ENCODE measurements at regions not wholly inside any gene's neighbourhood (a gene's known extent, or its start where the extent isn't known, plus 50 kb on each side); places are given as distances from the start of the nearest gene placed in this dataset.
"Not testable (repeated sequence)": the region's sequence is repeated elsewhere in the genome, so short reads cannot be mapped to it uniquely, and the experiment has no call there.

DNA sequence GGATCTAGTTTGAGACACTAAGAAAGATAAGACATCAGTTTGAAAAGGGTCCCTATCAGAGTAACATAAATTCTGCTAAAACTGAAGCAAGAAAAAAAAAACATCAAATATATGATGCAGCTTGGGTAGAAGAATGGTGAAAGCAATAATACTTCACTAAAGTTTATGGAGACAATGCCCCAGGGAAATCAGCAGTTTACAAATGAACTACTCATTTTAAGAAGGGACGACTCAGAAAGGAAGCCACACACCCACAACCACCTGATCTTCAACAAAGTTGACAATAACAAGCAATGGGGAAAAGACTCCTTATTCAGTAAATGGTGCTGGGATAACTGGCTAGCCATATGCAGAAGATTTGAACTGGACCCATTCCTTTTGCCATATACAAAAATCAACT, 143.5 kb downstream of the TPBG start:
- no peak overlapping the region for H3K9ac ChIP-seq (ENCODE audit: low read length)
- H3K27me3 ChIP-seq (ENCODE audit: control insufficient read depth, insufficient read depth, low read length), result no peaks in the 10 kb centered on the region
- H3K36me3 ChIP-seq (ENCODE audit: control insufficient read depth, insufficient read depth, low read length), result no peaks in the 10 kb centered on the region
- no peak overlapping the region for H3K27ac ChIP-seq (ENCODE audit: low read depth, low read length)
- no peak overlapping the region for H3K4me3 ChIP-seq (ENCODE audit: low read depth, low read length)
- H3K9me3 ChIP-seq (ENCODE audit: control insufficient read depth, insufficient read depth, low read depth, low read length), result peaks cover 6% of the 10 kb centered on the region; the same call in 1 of the 2 replicates
- H3K4me1 ChIP-seq (ENCODE audit: control insufficient read depth, insufficient read depth, low read length), result peaks cover 8% of the 10 kb centered on the region; the same call in 1 of the 2 replicates

DNA sequence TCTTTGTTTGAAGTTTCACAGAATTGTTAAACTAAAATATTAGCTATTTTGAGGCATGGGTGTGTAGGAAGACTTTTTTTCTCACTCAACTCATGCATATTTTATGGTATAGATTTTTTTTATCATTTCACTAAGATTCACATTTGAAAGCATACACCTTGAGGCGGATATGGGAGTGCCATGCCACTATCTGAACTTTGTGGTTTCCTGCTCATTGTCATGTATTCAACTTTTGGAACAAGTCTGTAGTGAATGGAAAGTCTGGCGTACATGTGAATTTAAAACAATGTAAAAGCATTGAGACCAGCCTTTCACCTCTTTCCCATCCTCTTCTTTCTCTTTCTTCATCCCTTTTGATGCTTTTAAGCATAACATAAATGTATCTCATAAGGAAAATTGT, 147.9 kb downstream of the TPBG start:
- Histone ChIP-seq H3K4me3 (ENCODE audit: low read depth, low read length) (no peak overlapping the region), H3K9me3 (ENCODE audit: control insufficient read depth, insufficient read depth, low read depth, low read length) (no peaks in the 10 kb centered on the region), H3K9ac (ENCODE audit: low read length) (no peak overlapping the region), H3K27me3 (ENCODE audit: control insufficient read depth, insufficient read depth, low read length) (no peaks in the 10 kb centered on the region), H3K36me3 (ENCODE audit: control insufficient read depth, insufficient read depth, low read length) (no peaks in the 10 kb centered on the region), H3K4me1 (ENCODE audit: control insufficient read depth, insufficient read depth, low read length) (peaks cover 4% of the 10 kb centered on the region), H3K27ac (ENCODE audit: low read depth, low read length) (no peak overlapping the region)

DNA sequence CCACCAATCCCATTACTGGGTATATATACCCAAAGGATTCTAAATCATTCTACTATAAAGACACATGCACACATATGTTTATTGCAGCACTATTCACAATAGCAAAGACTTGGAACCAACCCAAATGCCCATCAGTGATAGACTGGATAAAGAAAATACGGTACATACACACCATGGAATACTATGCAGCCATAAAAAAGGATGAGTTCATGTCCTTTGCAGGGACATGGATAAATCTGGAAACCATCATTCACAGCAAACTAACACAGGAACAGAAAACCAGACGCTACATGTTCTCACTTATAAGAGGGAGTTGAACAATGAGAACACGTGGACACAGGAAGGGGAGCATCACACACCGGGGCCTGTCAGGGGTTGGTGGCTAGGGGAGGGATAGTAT, 154.3 kb downstream of the TPBG start:
- H3K9me3 ChIP-seq (ENCODE audit: control insufficient read depth, insufficient read depth, low read depth, low read length); H3K4me1 ChIP-seq (ENCODE audit: control insufficient read depth, insufficient read depth, low read length); H3K27ac ChIP-seq (ENCODE audit: low read depth, low read length); H3K9ac ChIP-seq (ENCODE audit: low read length); H3K36me3 ChIP-seq (ENCODE audit: control insufficient read depth, insufficient read depth, low read length); H3K4me3 ChIP-seq (ENCODE audit: low read depth, low read length); H3K27me3 ChIP-seq (ENCODE audit: control insufficient read depth, insufficient read depth, low read length): not testable (repeated sequence)

DNA sequence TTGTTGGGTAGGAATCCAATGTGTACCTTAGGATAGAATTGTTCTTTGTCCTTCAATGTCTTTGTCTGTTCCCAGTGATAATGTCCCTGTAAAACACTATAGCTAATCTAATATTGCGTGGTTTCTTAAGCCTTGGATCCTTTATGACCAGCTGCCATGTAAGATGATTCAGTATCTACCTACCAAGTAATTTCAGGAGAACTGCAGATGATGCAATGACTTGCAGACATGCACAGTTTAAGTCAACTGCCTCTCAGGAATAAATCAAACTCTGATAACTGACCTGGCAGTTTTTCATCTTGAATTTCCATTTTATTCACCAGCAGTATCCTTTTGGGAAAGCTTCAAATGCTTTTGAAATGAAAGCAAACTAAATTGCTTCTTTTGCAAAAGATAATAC, 157.8 kb downstream of the TPBG start:
- no peak overlapping the region for H3K9ac ChIP-seq (ENCODE audit: low read length)
- H3K9me3 ChIP-seq (ENCODE audit: control insufficient read depth, insufficient read depth, low read depth, low read length), result no peaks in the 10 kb centered on the region
- H3K4me3 ChIP-seq (ENCODE audit: low read depth, low read length), result no peak overlapping the region
- H3K36me3 ChIP-seq (ENCODE audit: control insufficient read depth, insufficient read depth, low read length), result no peaks in the 10 kb centered on the region
- H3K27ac ChIP-seq (ENCODE audit: low read depth, low read length), result no peak overlapping the region
- H3K4me1 ChIP-seq (ENCODE audit: control insufficient read depth, insufficient read depth, low read length), result peaks cover 4% of the 10 kb centered on the region; the same call in 1 of the 2 replicates
- H3K27me3 ChIP-seq (ENCODE audit: control insufficient read depth, insufficient read depth, low read length), result no peaks in the 10 kb centered on the region

DNA sequence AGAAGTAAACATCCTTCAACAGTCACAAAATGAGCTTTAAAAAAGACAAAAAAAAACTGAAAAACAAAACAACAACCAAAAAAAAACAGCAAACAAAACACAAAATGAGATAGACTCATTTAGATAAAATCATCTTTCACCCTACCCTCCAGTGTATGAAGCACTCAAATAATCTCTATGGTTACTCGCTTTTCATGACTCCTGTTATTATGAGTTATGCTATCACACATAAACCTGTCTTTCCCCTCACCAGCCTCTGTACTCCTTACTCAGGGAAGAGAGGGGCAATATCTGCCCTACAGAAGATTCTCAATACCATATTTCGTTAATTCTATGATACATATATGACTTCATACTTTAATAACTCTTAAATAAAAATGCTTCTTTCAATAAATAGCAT, 158.2 kb downstream of the TPBG start:
- Histone ChIP-seq H3K27ac (ENCODE audit: low read depth, low read length) (no peak overlapping the region), H3K4me1 (ENCODE audit: control insufficient read depth, insufficient read depth, low read length) (peaks cover 4% of the 10 kb centered on the region; the same call in 1 of the 2 replicates), H3K9me3 (ENCODE audit: control insufficient read depth, insufficient read depth, low read depth, low read length) (no peaks in the 10 kb centered on the region), H3K27me3 (ENCODE audit: control insufficient read depth, insufficient read depth, low read length) (no peaks in the 10 kb centered on the region), H3K4me3 (ENCODE audit: low read depth, low read length) (no peak overlapping the region), H3K36me3 (ENCODE audit: control insufficient read depth, insufficient read depth, low read length) (no peaks in the 10 kb centered on the region), H3K9ac (ENCODE audit: low read length) (no peak overlapping the region)

DNA sequence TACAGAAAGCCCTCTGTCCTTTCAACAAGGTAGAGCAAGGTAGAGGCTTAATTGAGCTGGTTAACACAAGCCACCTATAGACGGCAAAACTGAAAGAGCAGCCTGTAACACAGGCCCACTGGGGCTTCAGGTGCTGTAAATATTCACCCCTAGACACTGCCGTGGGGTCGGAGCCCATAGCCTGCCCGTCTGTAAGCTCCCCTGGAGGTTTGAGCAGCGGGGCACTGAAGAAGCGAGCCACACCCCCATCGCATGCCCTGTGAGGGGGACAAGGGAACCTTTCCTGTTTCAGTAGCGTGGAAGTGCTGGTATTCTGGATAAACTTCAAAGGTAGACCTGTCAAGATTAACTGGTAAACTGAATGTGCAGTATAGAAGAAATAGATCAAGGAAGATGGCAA, 160.4 kb downstream of the TPBG start:
- H3K36me3 ChIP-seq (ENCODE audit: control insufficient read depth, insufficient read depth, low read length), result no peaks in the 10 kb centered on the region
- no peaks in the 10 kb centered on the region for H3K27me3 ChIP-seq (ENCODE audit: control insufficient read depth, insufficient read depth, low read length)
- H3K9me3 ChIP-seq (ENCODE audit: control insufficient read depth, insufficient read depth, low read depth, low read length), result no peaks in the 10 kb centered on the region
- no peak overlapping the region for H3K4me3 ChIP-seq (ENCODE audit: low read depth, low read length)
- peaks cover 4% of the 10 kb centered on the region for H3K4me1 ChIP-seq (ENCODE audit: control insufficient read depth, insufficient read depth, low read length)
- no peak overlapping the region for H3K27ac ChIP-seq (ENCODE audit: low read depth, low read length)
- H3K9ac ChIP-seq (ENCODE audit: low read length), result no peak overlapping the region

DNA sequence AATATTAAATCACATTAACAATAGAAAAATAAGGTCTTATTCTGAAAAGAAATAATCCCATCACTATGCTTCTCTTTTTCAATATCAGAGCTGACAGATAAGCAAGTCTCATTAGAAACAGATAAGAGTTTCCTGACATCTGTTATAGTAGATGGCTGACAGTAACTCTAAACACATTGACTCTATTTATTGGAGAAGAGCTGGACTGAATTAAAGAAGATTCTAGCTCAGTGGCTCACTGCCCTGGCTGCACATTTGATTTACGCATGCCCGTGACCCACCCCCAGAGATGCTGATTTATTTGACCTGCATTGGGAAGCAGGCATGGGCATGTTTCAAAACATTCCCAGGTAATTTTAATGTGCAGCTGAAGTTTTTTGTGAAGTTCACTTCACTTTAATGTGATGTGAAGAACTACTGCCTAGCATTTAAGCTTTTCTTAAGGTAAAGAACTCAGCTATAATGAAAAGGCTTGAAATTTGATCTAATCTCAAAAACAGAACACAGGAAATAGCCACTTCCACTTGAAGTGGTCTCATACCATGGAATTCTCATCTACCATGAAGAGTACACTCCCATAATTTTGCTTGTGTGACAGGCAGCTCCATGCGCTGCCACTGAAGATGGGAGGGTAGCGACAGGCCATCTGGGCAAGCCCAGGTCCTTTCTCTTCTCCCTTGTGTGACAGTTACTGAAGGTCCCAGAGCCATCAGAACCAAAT, 162.3 kb downstream of the TPBG start:
- Histone ChIP-seq H3K27me3 (ENCODE audit: control insufficient read depth, insufficient read depth, low read length) (no peaks in the 10 kb centered on the region), H3K9me3 (ENCODE audit: control insufficient read depth, insufficient read depth, low read depth, low read length) (peaks cover 5% of the 10 kb centered on the region; the same call in 1 of the 2 replicates), H3K36me3 (ENCODE audit: control insufficient read depth, insufficient read depth, low read length) (no peaks in the 10 kb centered on the region), H3K4me1 (ENCODE audit: control insufficient read depth, insufficient read depth, low read length) (peaks cover 4% of the 10 kb centered on the region), H3K4me3 (ENCODE audit: low read depth, low read length) (no peak overlapping the region), H3K27ac (ENCODE audit: low read depth, low read length) (no peak overlapping the region), H3K9ac (ENCODE audit: low read length) (no peak overlapping the region)

DNA sequence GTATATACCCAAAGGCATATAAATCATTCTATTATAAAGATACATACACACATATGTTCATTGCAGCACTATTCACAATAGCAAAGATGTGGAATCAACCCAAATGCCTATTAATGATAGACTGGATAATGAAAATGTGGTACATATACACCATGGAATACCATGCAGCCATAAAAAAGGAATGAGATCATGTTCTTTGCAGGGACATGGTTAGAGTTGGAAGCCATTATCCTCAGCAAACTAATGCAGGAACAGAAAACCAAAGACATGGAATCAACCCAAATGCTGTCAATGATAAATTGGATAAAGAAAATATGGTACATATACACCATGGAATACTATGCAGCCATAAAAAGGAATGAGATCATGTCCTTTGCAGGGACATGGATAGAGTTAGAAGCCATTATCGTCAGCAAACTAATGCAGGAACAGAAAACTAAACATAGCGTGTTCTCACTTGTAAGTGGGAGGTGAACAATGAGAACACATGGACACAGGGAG, 166.4 kb downstream of the TPBG start:
- not testable (repeated sequence) for H3K36me3 ChIP-seq (ENCODE audit: control insufficient read depth, insufficient read depth, low read length); H3K4me3 ChIP-seq (ENCODE audit: low read depth, low read length); H3K27ac ChIP-seq (ENCODE audit: low read depth, low read length); H3K9me3 ChIP-seq (ENCODE audit: control insufficient read depth, insufficient read depth, low read depth, low read length); H3K9ac ChIP-seq (ENCODE audit: low read length); H3K4me1 ChIP-seq (ENCODE audit: control insufficient read depth, insufficient read depth, low read length); H3K27me3 ChIP-seq (ENCODE audit: control insufficient read depth, insufficient read depth, low read length)

DNA sequence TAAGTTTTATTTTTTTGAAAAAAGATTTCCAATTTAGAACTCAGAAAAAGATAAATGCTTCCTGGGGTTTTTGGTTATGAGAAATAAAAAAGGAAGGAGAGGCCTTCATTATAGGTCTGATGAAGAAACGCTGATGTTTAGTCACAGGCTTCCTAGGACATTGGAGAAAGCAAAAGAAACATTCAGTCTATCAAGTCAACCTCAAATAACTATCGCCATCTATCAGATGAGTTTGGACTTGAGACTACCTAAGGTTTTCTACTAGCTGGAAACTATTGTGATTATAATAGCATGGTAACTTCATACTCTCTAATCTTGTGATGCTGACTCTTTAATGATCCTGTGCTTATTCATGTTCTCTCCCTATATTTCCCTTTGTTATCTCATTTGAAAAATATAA, 171.3 kb downstream of the TPBG start:
- peaks cover 4% of the 10 kb centered on the region; the same call in 1 of the 2 replicates for H3K4me1 ChIP-seq (ENCODE audit: control insufficient read depth, insufficient read depth, low read length)
- no peak overlapping the region for H3K27ac ChIP-seq (ENCODE audit: low read depth, low read length)
- H3K4me3 ChIP-seq (ENCODE audit: low read depth, low read length), result no peak overlapping the region
- peaks cover 3% of the 10 kb centered on the region; the same call in 1 of the 2 replicates for H3K9me3 ChIP-seq (ENCODE audit: control insufficient read depth, insufficient read depth, low read depth, low read length)
- H3K27me3 ChIP-seq (ENCODE audit: control insufficient read depth, insufficient read depth, low read length), result no peaks in the 10 kb centered on the region
- H3K36me3 ChIP-seq (ENCODE audit: control insufficient read depth, insufficient read depth, low read length), result no peaks in the 10 kb centered on the region
- H3K9ac ChIP-seq (ENCODE audit: low read length), result no peak overlapping the region

DNA sequence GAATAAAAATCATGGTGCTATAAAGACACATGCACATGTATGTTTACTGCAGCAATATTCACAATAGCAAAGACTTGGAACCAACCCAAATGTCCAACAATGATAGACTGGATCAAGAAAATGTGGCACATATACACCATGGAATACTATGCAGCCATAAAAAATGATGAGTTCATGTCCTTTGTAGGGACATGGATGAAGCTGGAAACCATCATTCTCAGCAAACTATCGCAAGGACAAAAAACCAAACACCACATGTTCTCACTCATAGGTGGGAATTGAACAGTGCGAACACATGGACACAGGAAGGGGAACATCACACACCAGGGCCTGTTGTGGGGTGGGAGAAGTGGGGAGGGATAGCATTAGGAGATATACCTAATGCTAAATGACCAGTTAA, 185.9 kb downstream of the TPBG start:
- not testable (repeated sequence) for H3K27me3 ChIP-seq (ENCODE audit: control insufficient read depth, insufficient read depth, low read length)

DNA sequence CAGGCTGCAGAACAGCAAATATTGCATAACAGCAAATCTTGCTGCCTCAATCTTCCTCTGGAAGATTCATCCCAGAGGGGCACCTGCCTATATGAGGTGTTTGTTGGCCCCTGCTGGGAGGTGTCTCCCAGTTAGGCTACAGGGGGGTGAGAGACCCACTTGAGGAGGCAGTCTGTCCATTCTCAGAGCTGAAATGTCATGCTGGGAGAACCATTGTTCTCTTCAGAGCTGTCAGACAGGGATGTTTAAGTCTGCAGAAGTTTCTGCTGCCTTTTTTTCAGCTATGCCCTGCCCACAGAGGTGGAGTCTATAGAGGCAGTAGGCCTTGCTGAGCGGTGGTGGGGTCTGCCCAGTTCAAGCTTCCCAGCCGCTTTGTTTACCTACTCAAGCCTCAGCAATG, 187.7 kb downstream of the TPBG start:
- H3K27me3 ChIP-seq (ENCODE audit: control insufficient read depth, insufficient read depth, low read length); H3K27ac ChIP-seq (ENCODE audit: low read depth, low read length); H3K36me3 ChIP-seq (ENCODE audit: control insufficient read depth, insufficient read depth, low read length); H3K4me3 ChIP-seq (ENCODE audit: low read depth, low read length); H3K9me3 ChIP-seq (ENCODE audit: control insufficient read depth, insufficient read depth, low read depth, low read length); H3K4me1 ChIP-seq (ENCODE audit: control insufficient read depth, insufficient read depth, low read length); H3K9ac ChIP-seq (ENCODE audit: low read length): not testable (repeated sequence)

More for the DNA sequence above, 185.9 kb downstream of the TPBG start:
- not testable (repeated sequence) for H3K9me3 ChIP-seq (ENCODE audit: control insufficient read depth, insufficient read depth, low read depth, low read length); H3K27ac ChIP-seq (ENCODE audit: low read depth, low read length); H3K4me3 ChIP-seq (ENCODE audit: low read depth, low read length); H3K4me1 ChIP-seq (ENCODE audit: control insufficient read depth, insufficient read depth, low read length); H3K9ac ChIP-seq (ENCODE audit: low read length); H3K36me3 ChIP-seq (ENCODE audit: control insufficient read depth, insufficient read depth, low read length)

Data from HUES6 (cell line).